Breast epithelium (tissue), 4 donors: ENCODE measurements at regions not wholly inside any gene's neighbourhood (a gene's known extent, or its start where the extent isn't known, plus 50 kb on each side); places are given as distances from the start of the nearest gene placed in this dataset.

ENCODE experiments used
- DNase-seq, 2 donors: peaks; one replicate each; pipeline ENCODE4 v3.0.0-alpha.2; 2019; ENCODE audit warnings: low spot score in 2 of 2
- H3K27ac ChIP-seq, 2 donors: fragments of 200-600 bp; sonication (generic) in 1 of 2; one replicate each; pipeline ENCODE4 v1.5.1; 2016 to 2019; ENCODE audit warnings: mild to moderate bottlenecking in 1 of 2
- H3K27me3 ChIP-seq, 2 donors: fragments of 200-600 bp; sonication (generic) in 1 of 2; one replicate each; pipeline versions ENCODE4 v1.5.1 to v1.6.0; 2017 to 2019; ENCODE audit warnings: control low read depth in 1 of 2, mild to moderate bottlenecking in 1 of 2
- H3K36me3 ChIP-seq: fragments of 200-600 bp; one replicate; pipeline ENCODE4 v1.5.1; 2019
- H3K4me1 ChIP-seq, 2 donors: fragments of 200-600 bp; sonication (generic); one replicate each; pipeline ENCODE4 v1.5.1; 2016 to 2019; ENCODE audit warnings: control low read depth in 1 of 2
- H3K4me3 ChIP-seq, 3 donors: fragments of 200-600 bp; sonication (generic); 1 replicate in 2 of 3; 2 replicates in 1 of 3; pipeline ENCODE4 v1.5.1; 2016 to 2019; ENCODE audit warnings: mild to moderate bottlenecking in 3 of 3, moderate library complexity in 2 of 3
- H3K9me3 ChIP-seq, 2 donors: fragments of 200-600 bp; sonication (generic) in 1 of 2; one replicate each; pipeline ENCODE4 v1.5.1; 2016 to 2019; ENCODE audit warnings: control low read depth in 1 of 2
- POLR2A ChIP-seq: fragments of 450-650 bp; IDR thresholded peaks from one replicate; pipeline ENCODE4 v1.6.1; 2016; ENCODE audit warnings: antibody characterized with exemption, mild to moderate bottlenecking, moderate library complexity
- POLR2AphosphoS5 ChIP-seq, 3 donors: sonication (generic); formaldehyde crosslinking; IDR thresholded peaks; one replicate each; pipeline ENCODE4 v1.6.1; 2017; ENCODE audit warnings: antibody characterized with exemption in 3 of 3
- intact Hi-C: fragments of 100-400 bp; cut with DNase I; formaldehyde crosslinking; loops from one replicate; pipeline ENCODE4 v1.15.1; 2023; ENCODE audit warnings: low total_unique reads
- TF ChIP-seq, protein P1 (sequence below), 3 donors: fragments of 450-650 bp; IDR thresholded peaks; one replicate each; pipeline ENCODE4 v1.5.1; 2016 to 2017; ENCODE audit warnings: antibody characterized with exemption in 3 of 3, mild to moderate bottlenecking in 3 of 3, moderate library complexity in 3 of 3

DNA sequence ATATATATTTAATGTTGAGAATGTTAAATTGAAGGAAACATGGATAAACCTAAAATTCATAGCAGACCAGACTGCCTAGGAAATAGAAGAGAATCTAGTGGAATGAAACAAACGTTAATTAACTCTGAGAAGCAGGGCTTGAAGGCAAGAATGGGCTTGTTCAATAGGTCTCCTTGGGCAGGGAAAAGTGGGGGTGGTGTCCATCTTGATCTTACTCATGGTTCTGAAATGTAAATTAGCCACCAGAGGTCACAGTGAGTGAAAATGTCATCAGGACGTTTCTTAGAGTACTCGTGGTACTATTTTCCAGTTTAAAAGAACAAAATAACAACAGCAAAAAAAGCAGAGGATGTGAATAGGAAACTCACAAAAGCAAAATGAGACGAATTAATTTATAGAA lies 66.8 kb upstream of the BTBD3 start:
- H3K27me3 ChIP-seq: no peaks in the 10 kb centered on the region
- no peaks in the 10 kb centered on the region for H3K36me3 ChIP-seq
- DNase-seq: peak in 1 of 2 donors; percentile 26
- TF ChIP-seq POLR2AphosphoS5 (IDR thresholded peaks at IDR 0.05) (no peak), POLR2A (no peak)
- TF ChIP-seq, protein P1, sequence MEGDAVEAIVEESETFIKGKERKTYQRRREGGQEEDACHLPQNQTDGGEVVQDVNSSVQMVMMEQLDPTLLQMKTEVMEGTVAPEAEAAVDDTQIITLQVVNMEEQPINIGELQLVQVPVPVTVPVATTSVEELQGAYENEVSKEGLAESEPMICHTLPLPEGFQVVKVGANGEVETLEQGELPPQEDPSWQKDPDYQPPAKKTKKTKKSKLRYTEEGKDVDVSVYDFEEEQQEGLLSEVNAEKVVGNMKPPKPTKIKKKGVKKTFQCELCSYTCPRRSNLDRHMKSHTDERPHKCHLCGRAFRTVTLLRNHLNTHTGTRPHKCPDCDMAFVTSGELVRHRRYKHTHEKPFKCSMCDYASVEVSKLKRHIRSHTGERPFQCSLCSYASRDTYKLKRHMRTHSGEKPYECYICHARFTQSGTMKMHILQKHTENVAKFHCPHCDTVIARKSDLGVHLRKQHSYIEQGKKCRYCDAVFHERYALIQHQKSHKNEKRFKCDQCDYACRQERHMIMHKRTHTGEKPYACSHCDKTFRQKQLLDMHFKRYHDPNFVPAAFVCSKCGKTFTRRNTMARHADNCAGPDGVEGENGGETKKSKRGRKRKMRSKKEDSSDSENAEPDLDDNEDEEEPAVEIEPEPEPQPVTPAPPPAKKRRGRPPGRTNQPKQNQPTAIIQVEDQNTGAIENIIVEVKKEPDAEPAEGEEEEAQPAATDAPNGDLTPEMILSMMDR (IDR thresholded peaks at IDR 0.05): no peak
- intact Hi-C loops: no loop called here
- no peaks in the 10 kb centered on the region for H3K4me1 ChIP-seq
- H3K4me3 ChIP-seq: no peak overlapping the region
- no peaks in the 10 kb centered on the region for H3K9me3 ChIP-seq
- no peak overlapping the region for H3K27ac ChIP-seq

DNA sequence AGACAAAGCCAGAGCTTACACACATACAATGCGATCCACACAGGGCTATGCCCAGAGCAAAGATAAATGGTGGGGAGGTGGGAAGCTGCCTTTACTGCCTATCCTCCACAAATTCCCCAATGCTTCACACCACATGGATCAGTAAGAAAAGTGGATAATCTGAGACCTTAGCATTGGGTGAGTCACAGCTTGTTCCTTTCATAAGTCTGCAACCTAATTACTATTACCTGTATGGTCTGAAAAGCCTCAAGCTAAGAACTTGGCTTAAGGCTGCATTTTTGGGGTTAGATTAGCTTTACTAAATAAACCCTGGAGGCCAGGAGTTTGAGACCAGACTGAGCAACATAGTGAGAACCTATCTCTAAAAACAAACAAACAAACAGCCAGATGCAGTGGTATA lies 66.0 kb upstream of the BTBD3 start:
- H3K36me3 ChIP-seq: no peaks in the 10 kb centered on the region
- intact Hi-C loops: no loop called here
- no peaks in the 10 kb centered on the region for H3K4me1 ChIP-seq
- TF ChIP-seq, protein P1 (IDR thresholded peaks at IDR 0.05): no peak
- TF ChIP-seq POLR2AphosphoS5 (IDR thresholded peaks at IDR 0.05) (no peak), POLR2A (no peak)
- no peaks in the 10 kb centered on the region for H3K27me3 ChIP-seq
- no peak overlapping the region for H3K4me3 ChIP-seq
- no peaks in the 10 kb centered on the region for H3K9me3 ChIP-seq
- no peak overlapping the region for H3K27ac ChIP-seq
- DNase-seq: no peak

DNA sequence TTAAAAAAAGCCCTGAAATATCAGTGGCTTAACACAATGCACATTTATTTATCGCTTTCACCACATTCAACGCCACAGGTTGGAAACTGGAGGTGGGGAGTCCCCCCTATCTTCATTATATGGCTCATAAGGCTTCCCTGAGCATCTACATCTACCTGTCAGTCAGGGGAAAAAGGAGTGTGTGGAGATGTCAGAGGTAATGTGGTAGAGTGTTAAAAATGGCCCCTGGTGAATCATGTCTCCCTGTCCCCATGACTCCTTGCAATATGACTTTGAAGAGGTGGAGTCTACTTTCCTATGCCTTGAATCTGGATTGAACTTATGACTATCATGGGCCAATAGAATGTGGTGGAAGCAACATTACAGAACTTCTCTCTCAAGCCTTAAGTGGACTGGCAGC lies 65.5 kb upstream of the BTBD3 start:
- Histone ChIP-seq H3K27me3 (no peaks in the 10 kb centered on the region), H3K36me3 (no peaks in the 10 kb centered on the region), H3K4me3 (no peak overlapping the region), H3K27ac (no peak overlapping the region), H3K4me1 (no peaks in the 10 kb centered on the region), H3K9me3 (no peaks in the 10 kb centered on the region)
- DNase-seq: no peak
- intact Hi-C loops: no loop called here
- TF ChIP-seq POLR2A: no peak
- TF ChIP-seq, protein P1 (IDR thresholded peaks at IDR 0.05): no peak
- TF ChIP-seq POLR2AphosphoS5 (IDR thresholded peaks at IDR 0.05): no peak

DNA sequence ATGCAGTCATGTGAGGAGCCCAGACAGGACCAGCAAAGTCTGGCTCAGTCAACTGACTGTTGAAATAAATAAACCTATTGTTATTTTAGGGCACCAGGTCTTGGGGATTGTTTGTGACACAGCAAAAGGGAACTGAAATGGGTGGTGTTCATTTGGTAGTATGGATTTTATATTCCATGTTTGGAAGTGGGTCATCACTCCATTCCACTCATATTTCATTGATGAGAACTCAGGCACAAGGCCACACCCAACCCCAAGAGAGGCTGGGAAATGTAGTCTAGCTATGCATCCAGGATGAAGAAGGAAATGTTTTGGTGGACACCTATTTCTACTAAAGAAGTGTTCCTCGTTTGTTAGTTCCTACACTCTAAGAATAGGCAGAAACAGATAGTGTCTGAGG lies 64.9 kb upstream of the BTBD3 start:
- intact Hi-C loops: no loop called here

DNA sequence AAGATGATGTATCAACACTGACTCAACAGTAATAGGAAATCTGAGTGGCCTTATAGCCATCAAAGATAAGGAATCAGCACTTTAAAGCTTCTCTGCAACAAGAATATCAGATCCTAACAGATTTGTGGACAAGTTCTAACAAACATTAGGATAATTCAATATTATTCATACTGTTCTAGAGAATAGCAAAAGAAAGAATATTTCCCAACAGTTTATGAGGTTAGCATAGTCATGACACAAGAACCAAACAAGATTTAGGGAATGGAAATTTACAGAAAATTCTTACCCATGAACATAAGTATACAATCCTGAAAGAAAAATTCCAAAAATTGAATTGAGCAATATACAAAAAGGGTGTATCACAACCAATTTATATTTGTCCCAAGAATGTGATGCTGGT lies 64.3 kb upstream of the BTBD3 start:
- Histone ChIP-seq H3K27me3 (no peaks in the 10 kb centered on the region), H3K27ac (no peak overlapping the region), H3K4me3 (no peak overlapping the region), H3K4me1 (no peaks in the 10 kb centered on the region), H3K9me3 (no peaks in the 10 kb centered on the region), H3K36me3 (no peaks in the 10 kb centered on the region)
- no peak for DNase-seq
- intact Hi-C loops: no loop called here
- TF ChIP-seq, protein P1 (IDR thresholded peaks at IDR 0.05): no peak
- no peak for TF ChIP-seq POLR2A

More for the DNA sequence above, 64.9 kb upstream of the BTBD3 start:
- Histone ChIP-seq H3K27ac (no peak overlapping the region), H3K4me3 (no peak overlapping the region), H3K4me1 (no peaks in the 10 kb centered on the region), H3K36me3 (no peaks in the 10 kb centered on the region), H3K27me3 (no peaks in the 10 kb centered on the region), H3K9me3 (no peaks in the 10 kb centered on the region)
- DNase-seq: no peak
- TF ChIP-seq POLR2A: no peak
- TF ChIP-seq POLR2AphosphoS5 (IDR thresholded peaks at IDR 0.05): no peak
- TF ChIP-seq, protein P1 (IDR thresholded peaks at IDR 0.05): no peak
